Smooth muscle cell (in vitro differentiated cells): ENCODE measurements at regions not wholly inside any gene's neighbourhood (a gene's known extent, or its start where the extent isn't known, plus 50 kb on each side); places are given as distances from the start of the nearest gene placed in this dataset.

ENCODE experiments used
- DNase-seq: peaks from one replicate; lab custom pipeline; 2025; ENCODE audit not compliant: unreplicated experiment; lab: John Stamatoyannopoulos, UW
- H2AFZ ChIP-seq: fragments of 200-600 bp; sonication (generic); 2 replicates; pipeline ENCODE4 v1.6.0; 2016; ENCODE audit warnings: antibody characterized with exemption, low read depth, mild to moderate bottlenecking
- H3F3A ChIP-seq: fragments of 200-600 bp; sonication (generic); 2 replicates; pipeline ENCODE4 v1.6.0; 2017; ENCODE audit warnings: antibody characterized with exemption, low read depth
- H3K27ac ChIP-seq: fragments of 200-600 bp; sonication (generic); 2 replicates; pipeline ENCODE4 v1.5.1; 2016; ENCODE audit warnings: low read depth, mild to moderate bottlenecking
- H3K27me3 ChIP-seq: fragments of 200-600 bp; sonication (generic); 2 replicates; pipeline ENCODE4 v1.6.1; 2016; ENCODE audit warnings: low read depth, mild to moderate bottlenecking
- H3K36me3 ChIP-seq: fragments of 200-600 bp; sonication (generic); 2 replicates; pipeline ENCODE4 v1.5.1; 2016; ENCODE audit warnings: low read depth
- H3K4me1 ChIP-seq: fragments of 200-600 bp; sonication (generic); 2 replicates; pipeline ENCODE4 v1.5.1; 2016; ENCODE audit warnings: low read depth
- H3K4me2 ChIP-seq: fragments of 200-600 bp; sonication (generic); 2 replicates; pipeline ENCODE4 v1.6.0; 2016; ENCODE audit warnings: mild to moderate bottlenecking
- H3K4me3 ChIP-seq: fragments of 200-600 bp; sonication (generic); 2 replicates; pipeline ENCODE4 v1.5.1; 2016; ENCODE audit warnings: mild to moderate bottlenecking
- H3K79me2 ChIP-seq: fragments of 200-600 bp; sonication (generic); 2 replicates; pipeline ENCODE4 v1.6.0; 2016; ENCODE audit warnings: low read depth, mild to moderate bottlenecking
- H3K9ac ChIP-seq: fragments of 200-600 bp; sonication (generic); 2 replicates; pipeline ENCODE4 v1.6.0; 2016; ENCODE audit warnings: low read depth
- H3K9me3 ChIP-seq: fragments of 200-600 bp; sonication (generic); replicated peaks from 2 replicates; pipeline ENCODE4 v1.5.1; 2016; ENCODE audit warnings: low read depth
- H4K20me1 ChIP-seq: fragments of 200-600 bp; sonication (generic); 2 replicates; pipeline ENCODE4 v1.6.0; 2016; ENCODE audit warnings: low read depth
- CTCF ChIP-seq: fragments of 200-600 bp; sonication (generic); IDR thresholded peaks from 2 replicates; pipeline ENCODE4 v1.5.1; 2017; ENCODE audit warnings: borderline replicate concordance, mild to moderate bottlenecking, antibody characterized with exemption; ENCODE audit not compliant: insufficient read depth, poor library complexity, severe bottlenecking
- WGBS: methylation state at CpG from one replicate; pipeline ENCODE4 v1.1.7; 2016; ENCODE audit warnings: low lambda C conversion rate; 5-methylcytosine and 5-hydroxymethylcytosine counted together

- Histone ChIP-seq H3K4me3 (no peak overlapping the region), H3K4me1 (no peaks in the 10 kb centered on the region), H3F3A (no peaks in the 10 kb centered on the region), H3K79me2 (peaks cover 46% of the 10 kb centered on the region), H3K36me3 (no peaks in the 10 kb centered on the region), H2AFZ (no peak overlapping the region), H3K9ac (no peak overlapping the region), H4K20me1 (no peaks in the 10 kb centered on the region), H3K4me2 (no peak overlapping the region), H3K27ac (no peak overlapping the region), H3K27me3 (no peaks in the 10 kb centered on the region), H3K9me3 (no peaks in the 10 kb centered on the region)
- TF ChIP-seq CTCF = no peak
- DNase-seq = no peak
- WGBS = 92% methylated on average over 6 of the region's 6 CpGs
Measured at GRCh38 chr15:62402687-62403086, 237.6 kb upstream of the C2CD4B start.

DNA sequence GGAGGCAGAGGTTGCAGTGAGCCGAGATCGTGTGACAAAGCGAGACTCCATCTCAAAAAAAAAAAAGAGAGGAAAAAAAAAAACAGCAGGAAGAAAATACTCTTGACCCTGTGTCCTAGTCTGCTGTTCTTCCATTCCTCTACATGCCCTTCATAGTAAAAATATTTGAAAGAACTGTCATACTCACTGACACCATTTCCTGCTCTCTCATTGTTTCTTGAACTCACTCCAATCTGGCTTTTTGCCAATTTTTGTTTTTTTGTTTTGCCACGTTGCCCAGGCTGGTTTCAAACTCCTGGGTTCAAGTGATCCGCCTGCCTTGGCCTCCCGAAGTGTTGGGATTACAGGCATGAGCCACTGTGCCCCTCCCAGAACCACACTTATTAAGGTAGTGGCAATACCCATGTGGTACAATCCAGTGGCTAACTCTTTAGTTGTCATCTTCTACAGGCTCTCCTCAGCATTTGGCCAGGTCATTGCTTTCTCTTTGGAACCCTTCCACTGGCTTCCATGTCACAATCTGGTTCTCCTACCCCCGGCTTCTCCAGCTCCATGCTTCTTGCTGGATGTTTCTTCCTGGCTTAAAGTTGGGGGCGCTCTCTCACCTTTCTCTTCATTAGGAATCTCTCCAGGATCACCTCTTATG is 238.2 kb upstream of the C2CD4B start:
- Histone ChIP-seq H3K9ac (no peak overlapping the region), H4K20me1 (no peaks in the 10 kb centered on the region), H2AFZ (no peak overlapping the region), H3K4me3 (no peak overlapping the region), H3K9me3 (no peaks in the 10 kb centered on the region), H3F3A (no peaks in the 10 kb centered on the region), H3K4me2 (no peak overlapping the region), H3K4me1 (no peaks in the 10 kb centered on the region), H3K27me3 (no peaks in the 10 kb centered on the region), H3K79me2 (peaks cover 45% of the 10 kb centered on the region), H3K36me3 (no peaks in the 10 kb centered on the region), H3K27ac (no peak overlapping the region)
- WGBS = 82% methylated on average over 8 of the region's 8 CpGs
- no peak for DNase-seq
- no peak for TF ChIP-seq CTCF

- WGBS = 81% methylated on average over 7 of the region's 7 CpGs
- Histone ChIP-seq H3K4me2 (no peak overlapping the region), H3K27ac (no peak overlapping the region), H3K9ac (no peak overlapping the region), H3K79me2 (peaks cover 49% of the 10 kb centered on the region), H3F3A (no peaks in the 10 kb centered on the region), H3K36me3 (no peaks in the 10 kb centered on the region), H3K4me3 (no peak overlapping the region), H3K27me3 (no peaks in the 10 kb centered on the region), H4K20me1 (no peaks in the 10 kb centered on the region), H3K9me3 (no peaks in the 10 kb centered on the region), H2AFZ (no peak overlapping the region), H3K4me1 (no peaks in the 10 kb centered on the region)
- DNase-seq = no peak
- TF ChIP-seq CTCF = no peak
Measured at GRCh38 chr15:62404194-62404985, 239.3 kb upstream of the C2CD4B start.
